Activated T-cell treated with anti-CD3 and anti-CD28 coated beads for 1 hour (primary cell): ENCODE measurements at regions not wholly inside any gene's neighbourhood (a gene's known extent, or its start where the extent isn't known, plus 50 kb on each side); places are given as distances from the start of the nearest gene placed in this dataset.

Source experiments
- DNase-seq: peaks from one replicate; pipeline ENCODE4 v3.0.0-alpha.2; 2020; ENCODE audit warnings: low read depth

DNA sequence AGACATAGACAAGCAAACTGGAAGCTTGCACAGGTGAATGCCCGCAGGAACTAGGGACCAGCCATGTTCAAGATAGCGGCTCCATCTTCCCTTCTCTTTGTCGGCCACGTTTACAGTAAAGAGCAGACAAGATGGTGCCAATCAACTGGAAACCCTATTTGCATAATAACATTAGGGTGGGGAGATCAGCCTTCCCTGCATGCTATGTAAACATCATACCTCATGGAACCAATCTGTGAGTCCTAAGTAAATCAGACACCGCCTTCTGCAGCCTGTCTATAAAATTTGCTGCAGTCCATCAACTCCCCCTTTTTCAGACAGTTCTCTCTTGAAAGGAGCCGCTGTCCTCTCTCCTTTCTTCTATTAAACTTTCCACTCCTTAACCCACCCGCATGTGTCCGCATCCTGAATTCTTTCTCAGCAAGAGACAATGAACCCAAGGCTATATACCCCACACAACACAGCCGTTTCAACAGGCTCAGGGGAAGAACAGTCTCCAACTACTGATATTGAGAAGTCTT is 384.4 kb downstream of the EIPR1 start:
- no peak for DNase-seq

DNA sequence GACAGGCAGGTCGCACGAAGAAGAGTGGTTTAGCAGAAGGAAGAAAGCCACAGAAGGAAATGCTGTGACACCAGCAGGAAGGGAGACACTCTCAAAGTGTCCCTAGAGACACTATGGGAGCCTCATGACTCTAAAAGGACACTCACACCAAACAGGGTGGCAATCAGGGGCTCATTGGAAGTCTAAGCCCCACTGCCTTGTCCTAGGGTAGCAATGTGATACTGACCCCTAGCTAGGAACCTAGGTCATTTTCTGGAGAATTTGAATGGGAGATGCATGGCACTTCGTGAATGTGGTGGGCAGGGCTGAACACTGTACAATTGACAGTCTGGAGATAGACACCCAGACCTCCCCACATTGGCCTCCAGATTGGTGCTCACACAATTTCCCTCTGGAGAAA is 385.0 kb downstream of the EIPR1 start:
- no peak for DNase-seq

DNA sequence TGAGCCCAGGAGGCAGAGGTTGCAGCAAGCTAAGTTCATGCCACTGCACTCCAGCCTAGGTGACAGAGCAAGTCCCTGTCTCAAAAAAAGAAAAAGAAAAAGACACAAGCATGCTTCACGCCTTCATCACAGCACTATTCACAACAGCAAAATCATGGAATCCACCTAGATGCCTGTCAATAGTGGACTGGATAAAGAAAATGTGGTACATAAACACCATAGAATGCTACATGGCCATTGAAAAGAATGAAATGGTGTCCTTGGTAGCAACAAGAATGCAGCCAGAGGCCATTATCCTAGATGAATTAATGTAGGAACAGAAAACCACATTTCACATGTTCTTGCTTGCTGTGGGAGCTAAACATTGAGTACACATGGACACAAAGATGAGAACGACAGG is 392.6 kb downstream of the EIPR1 start:
- DNase-seq = no peak

DNA sequence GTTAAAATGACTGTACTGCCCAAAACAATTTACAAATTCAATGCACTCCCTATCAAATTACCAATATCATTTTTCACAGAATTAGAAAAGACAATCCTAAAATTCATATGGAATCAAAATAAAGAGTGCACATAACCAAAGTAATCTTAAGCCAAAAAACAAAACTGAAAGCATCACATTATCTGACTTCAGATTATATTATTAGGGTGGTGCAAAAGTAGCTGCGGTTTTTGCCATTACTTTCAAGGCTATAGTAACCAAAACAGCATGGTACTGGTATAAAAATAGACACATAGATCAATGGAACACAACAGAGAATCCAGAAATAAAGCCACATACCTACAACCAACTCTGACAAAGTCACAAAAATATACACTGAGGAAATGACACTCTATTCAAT is 396.6 kb downstream of the EIPR1 start:
- DNase-seq = no peak

- DNase-seq = no peak
Observed at GRCh38 chr2:2974982-2975381, 402.6 kb downstream of the EIPR1 start.

- DNase-seq = no peak
Observed at GRCh38 chr2:2960441-2961133, 417.0 kb downstream of the EIPR1 start.

DNA sequence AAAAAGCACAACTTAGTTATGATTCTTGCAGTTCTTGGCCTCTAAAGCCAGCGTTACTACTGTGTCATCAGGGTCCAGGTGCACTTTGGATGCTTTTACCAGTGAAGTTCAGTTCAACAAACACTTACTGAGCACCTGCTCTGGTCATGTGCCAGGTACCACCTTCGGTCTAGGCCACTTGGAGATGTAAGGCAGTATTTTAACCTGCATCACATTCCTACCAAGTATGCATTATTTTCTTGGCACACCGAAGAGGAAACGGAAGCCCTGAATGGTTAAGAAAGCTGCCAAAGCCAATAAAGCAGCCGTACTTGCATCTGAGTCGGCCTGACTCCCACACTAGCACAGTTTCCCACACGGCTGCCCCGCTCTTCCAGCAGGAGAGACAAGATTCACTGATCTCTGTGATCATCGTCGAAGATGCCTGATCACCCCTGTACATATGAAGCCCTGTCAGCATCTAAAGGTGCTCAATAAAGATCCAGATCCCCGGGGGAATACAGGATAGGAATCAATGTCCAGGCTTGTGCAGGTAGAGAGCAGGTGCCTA is 427.1 kb downstream of the EIPR1 start:
- no peak for DNase-seq

DNA sequence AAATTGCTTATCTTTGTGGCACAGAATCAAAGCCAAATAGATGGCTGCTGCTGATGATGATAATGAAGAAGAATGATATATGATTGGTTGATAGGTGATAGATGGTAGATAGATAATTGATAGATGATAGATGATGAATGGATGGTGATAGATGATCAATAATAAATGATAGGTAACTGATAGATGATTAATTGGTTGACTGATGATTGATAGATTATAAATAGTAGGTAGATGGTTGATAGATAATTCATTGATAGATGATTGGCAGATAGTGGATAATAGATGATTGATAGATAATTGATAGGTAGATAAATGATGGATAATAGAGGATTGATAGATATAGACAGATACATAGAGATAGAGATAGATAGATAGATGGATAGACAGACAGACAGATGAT is 430.2 kb downstream of the EIPR1 start:
- DNase-seq = no peak

GRCh38 chr2:2942906-2943305 is 434.7 kb downstream of the EIPR1 start:
- DNase-seq = no peak

- no peak for DNase-seq
Observed at GRCh38 chr2:2942225-2942624, 435.4 kb downstream of the EIPR1 start.

- DNase-seq = no peak
Observed at GRCh38 chr2:2941205-2941604, 436.4 kb downstream of the EIPR1 start.

DNA sequence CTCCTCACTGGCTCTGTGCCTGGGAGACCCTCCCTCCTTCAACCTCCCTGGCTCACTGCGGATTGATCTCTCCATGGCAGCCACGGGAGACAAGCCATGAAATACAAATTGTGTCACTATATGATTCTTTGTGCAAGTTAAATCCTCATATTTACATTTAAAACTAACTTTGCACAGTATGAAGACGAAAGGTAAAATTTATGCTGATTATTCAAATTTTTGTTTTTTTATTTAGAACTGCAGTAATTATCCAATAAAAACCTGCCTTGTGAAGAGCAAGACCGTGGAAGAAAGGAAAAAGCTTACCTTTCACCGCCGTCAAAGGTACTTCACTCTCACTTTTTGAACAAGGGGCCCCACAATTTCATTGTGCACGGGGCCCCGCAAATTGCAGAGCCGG is 436.9 kb downstream of the EIPR1 start:
- DNase-seq = no peak

GRCh38 chr2:2940061-2940460 is 437.6 kb downstream of the EIPR1 start:
- no peak for DNase-seq

- no peak for DNase-seq
Observed at GRCh38 chr2:2939078-2939795, 438.4 kb downstream of the EIPR1 start.

GRCh38 chr2:2938481-2938880 is 439.1 kb downstream of the EIPR1 start:
- no peak for DNase-seq

DNA sequence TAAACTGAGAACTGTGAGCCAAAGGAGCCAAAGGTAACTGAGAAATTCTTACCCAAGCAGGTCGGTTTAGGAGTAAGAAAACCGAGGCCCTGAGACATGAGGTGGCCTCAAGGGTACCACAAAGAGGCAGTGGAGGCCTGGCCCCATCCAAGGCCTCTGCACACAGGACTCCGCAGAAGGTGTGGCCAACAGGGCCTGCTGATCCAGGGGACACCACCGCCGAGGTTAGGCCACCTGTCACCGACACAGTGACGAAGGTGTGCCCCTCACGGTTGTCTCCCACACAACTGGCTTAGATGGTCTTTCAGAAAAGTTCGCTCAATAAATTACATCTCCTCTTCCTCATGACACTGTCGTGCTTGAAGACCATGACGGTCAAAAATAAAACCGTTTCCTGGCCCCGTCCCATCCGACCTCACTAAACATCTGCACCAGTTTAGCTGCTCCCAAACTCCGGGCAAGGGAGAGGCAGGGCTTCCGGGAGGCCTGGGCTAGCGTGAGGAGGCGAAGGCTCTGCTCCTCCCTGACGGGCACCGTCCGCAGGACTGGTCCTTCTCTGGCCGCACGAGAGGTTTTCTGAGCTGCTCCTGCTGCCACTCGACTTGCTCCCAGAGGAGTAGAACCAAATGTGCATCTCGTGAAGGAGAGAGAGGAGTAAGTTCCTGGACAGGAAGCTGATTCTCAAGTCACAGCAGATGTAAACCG is 442.0 kb downstream of the EIPR1 start:
- no peak for DNase-seq

GRCh38 chr2:2933426-2933825 is 444.2 kb downstream of the EIPR1 start:
- DNase-seq = no peak

GRCh38 chr2:2932692-2933305 is 444.8 kb downstream of the EIPR1 start:
- DNase-seq = no peak

DNA sequence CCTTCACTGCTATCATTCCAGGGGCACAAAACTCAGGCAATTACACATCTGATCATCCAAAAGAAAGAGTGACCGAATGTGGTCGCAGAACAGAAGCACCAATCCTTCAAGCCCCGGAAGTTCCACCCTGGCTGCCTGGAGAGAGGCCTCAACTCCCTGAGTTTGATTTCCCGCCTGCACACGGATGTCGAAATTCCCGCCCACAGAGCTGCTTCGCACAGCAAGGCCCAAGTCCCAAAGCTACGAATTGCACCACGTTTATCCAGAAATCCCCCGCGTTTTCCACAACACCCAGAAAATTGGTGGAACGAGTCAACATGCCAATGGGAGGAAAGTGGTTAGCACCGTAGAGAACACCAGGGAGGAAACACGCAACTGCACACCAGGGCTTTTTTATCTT is 445.4 kb downstream of the EIPR1 start:
- no peak for DNase-seq

GRCh38 chr2:2931318-2932075 is 446.1 kb downstream of the EIPR1 start:
- DNase-seq = no peak

DNA sequence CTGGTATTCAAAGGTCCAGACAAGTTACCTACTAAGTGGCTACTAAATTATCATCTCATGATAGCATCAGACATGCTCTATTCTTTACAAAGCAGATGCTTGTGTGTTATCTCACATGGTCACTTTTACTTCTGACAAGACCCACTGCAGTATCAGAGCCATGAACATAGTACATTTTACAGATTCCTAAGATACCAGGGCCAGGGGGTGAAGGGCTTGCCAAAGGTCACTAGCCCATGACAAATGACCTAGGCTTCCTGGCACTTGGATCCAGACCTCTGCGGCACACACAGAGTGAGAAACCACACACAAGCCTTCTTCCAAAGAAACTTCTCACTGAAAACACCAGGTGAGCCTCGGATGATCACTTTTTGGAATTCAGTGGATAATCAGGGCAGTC is 446.8 kb downstream of the EIPR1 start:
- no peak for DNase-seq

DNA sequence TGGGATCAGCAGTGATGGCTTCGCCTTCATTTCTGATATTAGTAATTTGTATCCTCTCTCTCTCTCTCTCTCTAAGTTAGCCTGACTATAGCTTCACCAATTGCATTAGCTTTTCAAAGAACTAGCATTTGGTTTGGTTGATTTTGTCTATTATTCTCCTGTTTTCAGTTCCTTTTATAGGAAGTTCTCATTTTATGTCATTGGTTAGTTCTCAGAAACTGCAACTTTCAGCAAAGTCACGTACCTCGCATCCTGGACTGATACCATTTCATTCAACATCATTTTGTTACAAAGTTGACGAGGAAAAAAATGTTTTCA is 450.8 kb downstream of the EIPR1 start:
- DNase-seq = no peak
